Natural killer cell (primary cell): ENCODE measurements at regions not wholly inside any gene's neighbourhood (a gene's known extent, or its start where the extent isn't known, plus 50 kb on each side); places are given as distances from the start of the nearest gene placed in this dataset.
"Not testable (repeated sequence)": the region's sequence is repeated elsewhere in the genome, so short reads cannot be mapped to it uniquely, and the experiment has no call there.

Experiments
- ATAC-seq, 3 donors: fragments of 150-1000 bp in 2 of 3; fragments of 200-7000 bp in 1 of 3; cut with Tn5 transposase; 1 replicate in 1 of 3; 2 replicates in 2 of 3; pipeline ENCODE4 v1.10.0; 2021; ENCODE audit warnings: mild to moderate bottlenecking in 2 of 3, moderate library complexity in 2 of 3
- DNase-seq, 2 donors: peaks; one replicate each; pipeline versions ENCODE4 v3.0.0 to v3.0.0-alpha.2; 2013 to 2021; ENCODE audit warnings: mixed read lengths in 1 of 2
- H3K27ac ChIP-seq: one replicate; pipeline ENCODE4 v1.5.1; 2013; ENCODE audit warnings: mild to moderate bottlenecking, low read length
- H3K27me3 ChIP-seq: one replicate; pipeline ENCODE4 v1.6.1; 2013; ENCODE audit warnings: low read length; ENCODE audit not compliant: control insufficient read depth, insufficient read depth
- H3K36me3 ChIP-seq: one replicate; pipeline ENCODE4 v1.6.1; 2013; ENCODE audit warnings: low read length; ENCODE audit not compliant: control insufficient read depth, insufficient read depth
- H3K4me1 ChIP-seq: one replicate; pipeline ENCODE4 v1.6.1; 2013; ENCODE audit warnings: low read length; ENCODE audit not compliant: control insufficient read depth, insufficient read depth
- H3K4me3 ChIP-seq: one replicate; pipeline ENCODE4 v1.5.1; 2013; ENCODE audit warnings: low read length
- H3K9me3 ChIP-seq: one replicate; pipeline ENCODE4 v1.6.1; 2013; ENCODE audit warnings: low read length; ENCODE audit not compliant: control insufficient read depth, insufficient read depth
- H3K27ac Mint-ChIP-seq, 2 donors: one replicate each; pipeline ENCODE4 v1.8.0; 2022; ENCODE audit warnings: mild to moderate bottlenecking in 2 of 2, mixed read lengths in 2 of 2, moderate library complexity in 1 of 2
- H3K27me3 Mint-ChIP-seq, 2 donors: one replicate each; pipeline ENCODE4 v1.8.0; 2022; ENCODE audit warnings: low read depth in 2 of 2, mixed read lengths in 2 of 2
- H3K36me3 Mint-ChIP-seq: one replicate; pipeline ENCODE4 v1.8.0; 2022; ENCODE audit warnings: mixed read lengths
- H3K4me1 Mint-ChIP-seq, 2 donors: one replicate each; pipeline ENCODE4 v1.8.0; 2022; ENCODE audit warnings: mixed read lengths in 2 of 2
- H3K4me3 Mint-ChIP-seq: one replicate; pipeline ENCODE4 v1.8.0; 2022; ENCODE audit warnings: mild to moderate bottlenecking, moderate library complexity, mixed read lengths
- H3K9me3 Mint-ChIP-seq, 2 donors: one replicate each; pipeline ENCODE4 v1.8.0; 2022; ENCODE audit warnings: mixed read lengths in 2 of 2
- WGBS: methylation state at CpG from one replicate; pipeline ENCODE4 v1.1.7; 2013; ENCODE audit warnings: missing lambda C conversion rate; ENCODE audit not compliant: insufficient coverage; 5-methylcytosine and 5-hydroxymethylcytosine counted together
- intact Hi-C: fragments of 100-400 bp; cut with micrococcal nuclease; formaldehyde crosslinking; loops from one replicate; pipeline ENCODE4 v1.14.2; 2022
- TF ChIP-seq, protein P1 (sequence below): fragments of 200-600 bp; IDR thresholded peaks from one replicate; pipeline ENCODE4 v1.8.0; 2022; ENCODE audit warnings: antibody characterized with exemption

DNA sequence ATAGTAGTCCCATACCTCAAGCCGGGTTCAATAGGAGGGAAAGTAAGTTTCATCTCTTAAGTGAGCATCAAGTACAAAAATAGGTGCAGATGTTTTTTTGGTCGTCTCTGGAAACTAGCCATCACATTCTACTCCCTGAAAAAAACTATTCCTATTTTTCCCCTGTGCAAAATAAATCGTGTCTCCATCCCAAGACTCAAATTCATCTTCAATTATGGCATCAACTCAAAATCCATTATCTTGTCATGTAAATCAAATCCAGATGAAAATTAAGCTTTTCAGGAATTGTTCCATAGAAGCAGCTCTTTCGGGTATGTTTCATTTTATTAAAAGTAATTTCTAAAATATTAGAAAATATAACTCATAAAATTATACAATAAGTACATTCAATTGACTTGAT, 1368.4 kb downstream of the GRIK2 start:
- no peak overlapping the region for H3K27ac Mint-ChIP-seq
- Histone ChIP-seq H3K9me3 (no peaks in the 10 kb centered on the region), H3K27me3 (no peaks in the 10 kb centered on the region), H3K27ac (no peak overlapping the region), H3K36me3 (no peaks in the 10 kb centered on the region), H3K4me1 (no peaks in the 10 kb centered on the region), H3K4me3 (no peak overlapping the region)
- WGBS, result 62% methylated on average over 2 of the region's 4 CpGs
- H3K27me3 Mint-ChIP-seq, result no peaks in the 10 kb centered on the region
- intact Hi-C loops, result no loop called here
- no peak for ATAC-seq
- TF ChIP-seq, protein P1, sequence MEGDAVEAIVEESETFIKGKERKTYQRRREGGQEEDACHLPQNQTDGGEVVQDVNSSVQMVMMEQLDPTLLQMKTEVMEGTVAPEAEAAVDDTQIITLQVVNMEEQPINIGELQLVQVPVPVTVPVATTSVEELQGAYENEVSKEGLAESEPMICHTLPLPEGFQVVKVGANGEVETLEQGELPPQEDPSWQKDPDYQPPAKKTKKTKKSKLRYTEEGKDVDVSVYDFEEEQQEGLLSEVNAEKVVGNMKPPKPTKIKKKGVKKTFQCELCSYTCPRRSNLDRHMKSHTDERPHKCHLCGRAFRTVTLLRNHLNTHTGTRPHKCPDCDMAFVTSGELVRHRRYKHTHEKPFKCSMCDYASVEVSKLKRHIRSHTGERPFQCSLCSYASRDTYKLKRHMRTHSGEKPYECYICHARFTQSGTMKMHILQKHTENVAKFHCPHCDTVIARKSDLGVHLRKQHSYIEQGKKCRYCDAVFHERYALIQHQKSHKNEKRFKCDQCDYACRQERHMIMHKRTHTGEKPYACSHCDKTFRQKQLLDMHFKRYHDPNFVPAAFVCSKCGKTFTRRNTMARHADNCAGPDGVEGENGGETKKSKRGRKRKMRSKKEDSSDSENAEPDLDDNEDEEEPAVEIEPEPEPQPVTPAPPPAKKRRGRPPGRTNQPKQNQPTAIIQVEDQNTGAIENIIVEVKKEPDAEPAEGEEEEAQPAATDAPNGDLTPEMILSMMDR, result no peak
- no peak for DNase-seq
- peaks cover 2 to 7% of the 10 kb centered on the region in 2 donors for H3K9me3 Mint-ChIP-seq
- H3K4me1 Mint-ChIP-seq, result no peaks in the 10 kb centered on the region
- H3K36me3 Mint-ChIP-seq, result peaks cover 11% of the 10 kb centered on the region
- H3K4me3 Mint-ChIP-seq, result no peak overlapping the region

DNA sequence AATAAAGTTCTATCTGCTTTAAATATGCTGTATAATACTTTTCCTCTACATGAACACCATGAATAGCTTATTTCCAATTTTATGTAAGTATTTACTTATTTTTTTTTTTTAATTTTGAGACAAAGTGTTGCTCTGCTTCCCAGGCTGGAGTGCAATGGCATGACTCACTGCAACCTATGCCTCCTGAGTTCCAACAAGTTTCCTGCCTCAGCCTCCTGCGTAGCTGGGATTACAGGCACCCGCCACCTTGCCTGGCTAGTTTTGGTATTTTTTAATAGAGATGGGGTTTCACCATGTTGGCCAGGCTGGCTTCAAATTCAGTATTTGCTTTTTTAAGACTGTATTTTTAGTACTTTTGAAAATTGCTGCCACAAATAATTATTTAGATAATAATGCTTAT, 1365.9 kb downstream of the GRIK2 start:
- Histone ChIP-seq H3K4me1 (no peaks in the 10 kb centered on the region), H3K9me3 (no peaks in the 10 kb centered on the region), H3K4me3 (no peak overlapping the region), H3K27me3 (no peaks in the 10 kb centered on the region), H3K27ac (no peak overlapping the region), H3K36me3 (no peaks in the 10 kb centered on the region)
- Mint-ChIP-seq H3K4me1 (no peaks in the 10 kb centered on the region), H3K36me3 (peaks cover 11% of the 10 kb centered on the region), H3K27me3 (no peaks in the 10 kb centered on the region), H3K9me3 (peaks cover 4 to 10% of the 10 kb centered on the region in 2 donors), H3K4me3 (no peak overlapping the region), H3K27ac (no peak overlapping the region)
- TF ChIP-seq, protein P1, result no peak
- WGBS, result 89% methylated on average over 2 of the region's 2 CpGs
- ATAC-seq (no peak), DNase-seq (no peak)
- intact Hi-C loops, result no loop called here

DNA sequence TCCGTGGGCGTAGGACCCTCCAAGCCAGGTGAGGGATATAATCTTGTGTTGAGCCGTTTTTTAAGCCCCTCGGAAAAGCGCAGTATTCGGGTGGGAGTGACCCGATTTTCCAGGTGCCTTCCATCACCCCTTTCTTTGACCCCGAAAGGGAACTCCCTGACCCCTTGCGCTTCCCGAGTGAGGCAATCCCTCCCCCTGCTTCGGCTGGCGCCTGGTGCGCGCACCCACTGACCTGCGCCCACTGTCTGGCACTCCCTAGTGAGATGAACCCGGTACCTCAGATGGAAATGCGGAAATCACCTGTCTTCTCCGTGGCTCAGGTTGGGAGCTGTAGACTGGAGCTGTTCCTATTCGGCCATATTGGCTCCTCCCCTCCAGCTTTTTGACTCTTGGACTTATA, 1365.0 kb downstream of the GRIK2 start:
- H3K9me3 Mint-ChIP-seq, intact Hi-C loops, H3K9me3 ChIP-seq, H3K27ac ChIP-seq, DNase-seq, H3K36me3 ChIP-seq, H3K4me1 Mint-ChIP-seq, H3K4me3 ChIP-seq, H3K27me3 Mint-ChIP-seq, H3K27ac Mint-ChIP-seq, H3K4me1 ChIP-seq, ATAC-seq, H3K36me3 Mint-ChIP-seq, H3K4me3 Mint-ChIP-seq, H3K27me3 ChIP-seq: not testable (repeated sequence)
- WGBS, result 93% methylated on average over 19 of the region's 19 CpGs

DNA sequence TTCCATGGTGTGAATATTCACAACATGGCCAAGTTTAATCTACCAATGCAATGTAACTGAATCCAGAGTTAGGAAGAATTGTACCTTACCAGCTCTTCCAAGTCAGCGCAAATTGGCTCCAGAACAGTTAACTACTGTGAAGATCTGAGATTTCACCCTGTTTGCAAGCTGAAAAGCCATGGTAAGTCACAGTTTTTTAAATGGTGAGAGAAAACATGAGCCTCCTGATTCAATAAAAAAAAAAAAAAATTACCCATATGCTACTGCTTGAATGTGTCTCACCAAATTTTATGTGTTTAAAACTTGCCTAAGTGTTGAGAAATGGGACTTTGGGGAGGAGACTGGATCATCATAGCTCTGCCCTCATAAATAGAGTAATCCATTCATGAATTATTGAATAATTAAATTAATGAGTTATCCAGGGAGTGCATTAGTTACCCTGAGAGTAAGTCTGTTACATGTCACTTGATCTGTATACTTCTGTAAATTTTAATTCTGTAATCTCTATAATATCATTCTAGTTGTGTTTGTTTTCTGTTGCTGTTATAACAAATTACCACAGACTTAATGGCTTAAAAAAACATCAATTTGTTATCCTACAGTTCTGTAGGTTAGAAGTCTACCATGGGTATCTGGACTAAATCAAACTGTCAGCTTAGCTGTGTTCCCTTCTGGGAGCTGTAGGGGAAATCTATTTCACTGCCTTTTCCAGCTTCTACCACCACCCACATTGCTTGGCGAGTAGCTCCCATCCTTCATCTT, 1355.9 kb downstream of the GRIK2 start:
- Histone ChIP-seq H3K27me3 (no peaks in the 10 kb centered on the region), H3K9me3 (no peaks in the 10 kb centered on the region), H3K27ac (no peak overlapping the region), H3K4me3 (no peak overlapping the region), H3K36me3 (no peaks in the 10 kb centered on the region), H3K4me1 (no peaks in the 10 kb centered on the region)
- H3K4me3 Mint-ChIP-seq, result no peak overlapping the region
- no peak overlapping the region for H3K27ac Mint-ChIP-seq
- 89% methylated on average over 2 of the region's 2 CpGs for WGBS
- H3K9me3 Mint-ChIP-seq, result peaks cover 7 to 8% of the 10 kb centered on the region in 2 donors
- TF ChIP-seq, protein P1, result no peak
- intact Hi-C loops, result no loop called here
- no peaks in the 10 kb centered on the region for H3K27me3 Mint-ChIP-seq
- ATAC-seq (no peak), DNase-seq (no peak)
- no peaks in the 10 kb centered on the region for H3K4me1 Mint-ChIP-seq
- H3K36me3 Mint-ChIP-seq, result no peaks in the 10 kb centered on the region
